Neutrophil (primary cell): ENCODE measurements at regions not wholly inside any gene's neighbourhood (a gene's known extent, or its start where the extent isn't known, plus 50 kb on each side); places are given as distances from the start of the nearest gene placed in this dataset.
"Not testable (repeated sequence)": the region's sequence is repeated elsewhere in the genome, so short reads cannot be mapped to it uniquely, and the experiment has no call there.

Experiments
- H3K27ac ChIP-seq: fragments of 200-600 bp; sonication (generic); 2 replicates; pipeline ENCODE4 v1.5.1; 2016; ENCODE audit warnings: mild to moderate bottlenecking, moderate library complexity
- H3K27me3 ChIP-seq: fragments of 200-600 bp; sonication (generic); 2 replicates; pipeline ENCODE4 v1.6.0; 2016; ENCODE audit warnings: mild to moderate bottlenecking
- H3K36me3 ChIP-seq: fragments of 200-600 bp; sonication (generic); 2 replicates; pipeline ENCODE4 v1.5.1; 2017
- H3K4me1 ChIP-seq, 2 experiments: fragments of 200-600 bp in 1 of 2; sonication (generic) in 1 of 2; 1 replicate in 1 of 2; 2 replicates in 1 of 2; pipeline versions ENCODE4 v1.5.1 to v1.6.1; 2013 to 2016; ENCODE audit warnings: low read depth in 1 of 2, low read length in 1 of 2, mild to moderate bottlenecking in 1 of 2, moderate library complexity in 1 of 2; ENCODE audit not compliant: control insufficient read depth in 1 of 2, insufficient read depth in 1 of 2
- H3K4me3 ChIP-seq, 2 experiments: fragments of 200-600 bp in 1 of 2; sonication (generic) in 1 of 2; 1 replicate in 1 of 2; 2 replicates in 1 of 2; pipeline ENCODE4 v1.5.1; 2013 to 2016; ENCODE audit warnings: low read depth in 1 of 2, low read length in 1 of 2, mild to moderate bottlenecking in 1 of 2, moderate library complexity in 1 of 2
- H3K9me3 ChIP-seq: fragments of 200-600 bp; sonication (generic); 2 replicates; pipeline ENCODE4 v1.5.1; 2016
- CTCF ChIP-seq: fragments of 200-600 bp; sonication (generic); IDR thresholded peaks from 2 replicates; pipeline ENCODE4 v1.5.1; 2016; ENCODE audit warnings: antibody characterized with exemption

GRCh38 chr2:31694444-31694843, 113.7 kb upstream of the SRD5A2 start:
- Histone ChIP-seq H3K27me3 (no peaks in the 10 kb centered on the region), H3K9me3 (peaks cover 33% of the 10 kb centered on the region), H3K27ac (no peak overlapping the region)

GRCh38 chr2:31693882-31694281, 113.1 kb upstream of the SRD5A2 start:
- no peaks in the 10 kb centered on the region for H3K36me3 ChIP-seq
- H3K4me1 ChIP-seq, result no peaks in the 10 kb centered on the region
- no peak overlapping the region for H3K27ac ChIP-seq
- no peaks in the 10 kb centered on the region for H3K27me3 ChIP-seq
- H3K4me3 ChIP-seq, result no peak overlapping the region
- H3K9me3 ChIP-seq, result peaks cover 33% of the 10 kb centered on the region
- no peak for TF ChIP-seq CTCF

More at GRCh38 chr2:31694444-31694843, 113.7 kb upstream of the SRD5A2 start:
- TF ChIP-seq CTCF, result no peak
- H3K4me3 ChIP-seq, result no peak overlapping the region
- no peaks in the 10 kb centered on the region for H3K4me1 ChIP-seq
- no peaks in the 10 kb centered on the region for H3K36me3 ChIP-seq

- H3K9me3 ChIP-seq, result peaks cover 18% of the 10 kb centered on the region
- no peak overlapping the region for H3K4me3 ChIP-seq
- H3K27me3 ChIP-seq, result no peaks in the 10 kb centered on the region
- TF ChIP-seq CTCF, result peak; percentile 23
- no peaks in the 10 kb centered on the region for H3K36me3 ChIP-seq
- H3K27ac ChIP-seq, result no peak overlapping the region
- H3K4me1 ChIP-seq, result no peaks in the 10 kb centered on the region
Observed at GRCh38 chr2:31688282-31688681, 107.5 kb upstream of the SRD5A2 start.

GRCh38 chr2:31683506-31683905, 102.8 kb upstream of the SRD5A2 start:
- H3K4me1 ChIP-seq, H3K27ac ChIP-seq, H3K4me3 ChIP-seq, H3K36me3 ChIP-seq, H3K9me3 ChIP-seq, H3K27me3 ChIP-seq: not testable (repeated sequence)

- Histone ChIP-seq H3K27me3 (no peaks in the 10 kb centered on the region), H3K27ac (no peak overlapping the region), H3K4me1 (no peaks in the 10 kb centered on the region), H3K9me3 (no peaks in the 10 kb centered on the region), H3K4me3 (no peak overlapping the region), H3K36me3 (no peaks in the 10 kb centered on the region)
- no peak for TF ChIP-seq CTCF
Observed at GRCh38 chr2:31675485-31675901, 94.8 kb upstream of the SRD5A2 start.

GRCh38 chr2:31674446-31674845, 93.7 kb upstream of the SRD5A2 start:
- H3K9me3 ChIP-seq, result no peaks in the 10 kb centered on the region
- no peaks in the 10 kb centered on the region for H3K36me3 ChIP-seq
- no peak overlapping the region for H3K27ac ChIP-seq
- no peaks in the 10 kb centered on the region for H3K4me1 ChIP-seq
- no peak overlapping the region for H3K4me3 ChIP-seq
- no peak for TF ChIP-seq CTCF
- H3K27me3 ChIP-seq, result no peaks in the 10 kb centered on the region
